ENCODE measurements at regions not wholly inside any gene's neighbourhood (a gene's known extent, or its start where the extent isn't known, plus 50 kb on each side); places are given as distances from the start of the nearest gene placed in this dataset.
"Not testable (repeated sequence)": the region's sequence is repeated elsewhere in the genome, so short reads cannot be mapped to it uniquely, and the experiment has no call there.

GRCh38 chr5:94025788-94026473 is 284.5 kb upstream of the POU5F2 start:
- no peak for ATAC-seq

- no peak for ATAC-seq
Measured at GRCh38 chr5:94024620-94025019, 283.2 kb upstream of the POU5F2 start.

- no peak for ATAC-seq
Measured at GRCh38 chr5:94024101-94024500, 282.7 kb upstream of the POU5F2 start.

- peak; percentile 59 for ATAC-seq
Measured at GRCh38 chr5:94021246-94021645, 279.8 kb upstream of the POU5F2 start.

GRCh38 chr5:94017579-94017978 is 276.2 kb upstream of the POU5F2 start:
- ATAC-seq: no peak

- no peak for ATAC-seq
Measured at GRCh38 chr5:94010814-94011213, 269.4 kb upstream of the POU5F2 start.

GRCh38 chr5:94009161-94009560 is 267.8 kb upstream of the POU5F2 start:
- no peak for ATAC-seq

GRCh38 chr5:93998951-93999455 is 257.6 kb upstream of the POU5F2 start:
- ATAC-seq: no peak

- ATAC-seq: no peak
Measured at GRCh38 chr5:93997562-93997961, 256.2 kb upstream of the POU5F2 start.

GRCh38 chr5:93995126-93995621 is 253.8 kb upstream of the POU5F2 start:
- no peak for ATAC-seq

- ATAC-seq: no peak
Measured at GRCh38 chr5:93993161-93993560, 251.8 kb upstream of the POU5F2 start.

- no peak for ATAC-seq
Measured at GRCh38 chr5:93990504-93991070, 249.2 kb upstream of the POU5F2 start.

- not testable (repeated sequence) for ATAC-seq
Measured at GRCh38 chr5:93985940-93986570, 244.7 kb upstream of the POU5F2 start.

GRCh38 chr5:93978222-93978621 is 236.8 kb upstream of the POU5F2 start:
- ATAC-seq: no peak

- no peak for ATAC-seq
Measured at GRCh38 chr5:93967923-93968322, 226.5 kb upstream of the POU5F2 start.

- no peak for ATAC-seq
Measured at GRCh38 chr5:93964421-93964820, 223.0 kb upstream of the POU5F2 start.

GRCh38 chr5:93960042-93960441 is 218.6 kb upstream of the POU5F2 start:
- ATAC-seq: no peak

- no peak for ATAC-seq
Measured at GRCh38 chr5:93956006-93956405, 214.6 kb upstream of the POU5F2 start.

- ATAC-seq: no peak
Measured at GRCh38 chr5:93954421-93955069, 213.1 kb upstream of the POU5F2 start.

- ATAC-seq: no peak
Measured at GRCh38 chr5:93953442-93953841, 212.0 kb upstream of the POU5F2 start.

- ATAC-seq: no peak
Measured at GRCh38 chr5:93941897-93942296, 200.5 kb upstream of the POU5F2 start.

GRCh38 chr5:93933269-93933668 is 191.9 kb upstream of the POU5F2 start:
- not testable (repeated sequence) for ATAC-seq

GRCh38 chr5:93930098-93930497 is 188.7 kb upstream of the POU5F2 start:
- ATAC-seq: no peak
